SKM-1 (cell line): ENCODE measurements at regions not wholly inside any gene's neighbourhood (a gene's known extent, or its start where the extent isn't known, plus 50 kb on each side); places are given as distances from the start of the nearest gene placed in this dataset.
"Not testable (repeated sequence)": the region's sequence is repeated elsewhere in the genome, so short reads cannot be mapped to it uniquely, and the experiment has no call there.

Source experiments
- DNase-seq: peaks from one replicate; lab custom pipeline; 2025; ENCODE audit not compliant: unreplicated experiment; lab: John Stamatoyannopoulos, UW

DNA sequence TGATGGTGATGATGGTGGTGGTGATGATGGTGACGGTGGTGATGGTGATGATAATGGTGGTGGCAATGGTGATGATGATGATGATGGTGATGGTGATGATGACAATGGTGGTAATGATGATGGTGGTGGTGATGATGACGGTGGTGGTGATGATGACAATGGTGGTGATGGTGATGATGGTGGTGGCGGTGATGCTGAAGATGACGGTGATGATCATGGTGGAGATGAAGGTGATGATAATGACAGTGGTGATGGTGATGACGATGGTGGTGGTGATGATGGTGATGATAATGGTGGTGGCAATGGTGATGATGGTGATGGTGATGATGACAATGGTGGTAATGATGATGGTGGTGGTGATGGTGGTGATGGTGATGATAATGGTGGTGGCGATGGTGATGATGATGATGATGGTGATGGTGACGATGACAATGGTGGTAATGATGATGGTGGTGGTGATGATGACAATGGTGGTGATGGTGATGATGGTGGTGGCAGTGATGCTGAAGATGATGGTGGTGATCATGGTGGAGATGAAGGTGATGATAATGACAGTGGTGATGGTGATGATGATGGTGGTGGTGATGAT, 283.0 kb downstream of the FOXL1 start:
- DNase-seq = not testable (repeated sequence)

- DNase-seq = no peak
These were observed 284.4 kb downstream of the FOXL1 start for GRCh38 chr16:86862595-86863280.

GRCh38 chr16:86863609-86864008, 285.3 kb downstream of the FOXL1 start:
- no peak for DNase-seq

GRCh38 chr16:86864586-86864985, 286.2 kb downstream of the FOXL1 start:
- no peak for DNase-seq

DNA sequence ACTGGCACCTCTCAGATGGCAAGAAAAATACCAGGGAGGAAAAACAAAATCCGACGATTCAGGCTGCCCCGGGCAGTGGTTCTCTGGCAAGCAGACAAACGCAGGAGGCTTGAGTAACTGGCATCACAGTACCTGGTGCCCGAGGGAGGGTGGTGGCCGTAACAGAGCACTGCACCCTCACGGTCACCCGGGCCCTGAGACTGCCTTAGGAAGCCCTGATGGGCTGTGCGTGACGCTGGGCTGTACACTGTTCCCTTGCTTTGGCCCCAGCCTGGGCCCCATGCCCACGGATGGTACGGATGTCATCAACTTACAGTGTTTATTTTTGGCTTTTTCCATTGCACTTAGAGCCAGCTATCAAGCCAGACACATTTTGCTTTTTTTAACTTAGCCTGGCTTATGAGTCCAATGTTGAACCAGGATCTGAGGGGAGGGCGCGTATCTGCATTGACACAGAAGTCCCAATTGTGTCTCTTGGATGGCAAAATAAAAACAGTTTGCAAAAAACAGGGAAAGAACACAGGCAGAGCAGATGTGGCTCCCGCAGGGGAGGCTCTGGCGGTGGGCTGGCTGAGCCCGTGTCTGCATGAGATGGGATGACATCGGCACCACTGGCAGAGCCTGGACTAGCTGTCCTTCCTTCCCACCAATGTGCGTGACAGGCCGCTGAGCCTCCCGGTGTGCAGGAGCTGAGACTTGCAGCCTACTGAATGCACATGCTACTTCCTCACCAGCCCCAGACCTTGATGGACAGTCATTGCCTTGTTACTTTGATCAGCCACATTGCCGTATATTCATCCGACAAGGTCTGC, 287.7 kb downstream of the FOXL1 start:
- DNase-seq = no peak

DNA sequence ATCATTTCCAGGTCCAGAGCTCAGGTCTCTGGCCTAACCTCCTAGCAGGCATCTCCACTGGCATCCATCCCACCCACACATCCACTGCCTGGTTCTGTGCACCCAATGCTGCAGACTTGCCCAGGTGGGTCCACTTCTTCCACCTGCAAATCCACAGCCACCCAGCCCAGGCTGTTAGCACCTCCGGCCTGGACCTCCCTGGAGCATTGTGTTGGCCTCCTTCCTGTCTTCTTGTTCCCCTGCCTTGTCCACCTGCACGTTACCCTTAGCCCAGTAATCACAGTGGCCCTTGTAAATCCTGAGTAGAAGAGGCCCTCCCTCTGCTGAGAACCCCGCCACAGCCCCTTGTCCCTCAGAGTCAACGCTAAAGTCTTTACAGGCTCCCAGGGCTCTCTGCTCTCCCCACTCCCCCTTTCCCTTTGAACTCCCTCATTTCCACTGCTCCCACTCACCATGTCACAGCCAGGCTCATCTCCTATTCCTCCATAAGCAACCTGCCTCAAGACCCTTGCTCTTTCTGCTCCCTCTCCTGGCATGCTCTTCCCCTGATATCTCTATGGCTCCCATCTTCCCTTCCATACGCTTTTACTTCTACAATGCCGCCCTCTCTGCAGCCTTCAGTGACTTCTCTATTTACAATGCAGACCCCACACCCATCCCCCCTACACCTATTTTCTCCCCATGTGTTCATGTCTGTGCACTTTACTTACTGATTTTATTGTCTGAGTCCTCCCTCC, 288.8 kb downstream of the FOXL1 start:
- DNase-seq = no peak

DNA sequence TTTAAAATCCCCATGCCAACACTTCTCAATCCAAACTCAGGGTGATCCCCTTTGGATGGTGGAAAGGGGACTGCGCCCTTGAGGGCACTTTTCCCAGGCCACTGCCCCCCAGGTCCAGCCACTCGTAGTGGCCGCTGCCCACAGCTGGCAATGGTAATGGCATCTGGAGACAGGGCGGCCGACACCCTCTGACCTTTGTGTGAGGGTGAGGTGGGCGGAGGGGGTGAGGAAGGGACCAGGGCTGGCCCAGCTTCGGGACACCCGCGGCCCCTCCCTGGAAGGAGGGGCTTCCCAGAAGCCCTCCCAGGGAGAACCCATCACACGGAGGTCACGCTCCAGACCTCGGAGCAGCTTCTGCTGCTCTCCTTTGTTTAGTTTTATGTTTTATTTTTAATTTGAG, 289.7 kb downstream of the FOXL1 start:
- DNase-seq = no peak

DNA sequence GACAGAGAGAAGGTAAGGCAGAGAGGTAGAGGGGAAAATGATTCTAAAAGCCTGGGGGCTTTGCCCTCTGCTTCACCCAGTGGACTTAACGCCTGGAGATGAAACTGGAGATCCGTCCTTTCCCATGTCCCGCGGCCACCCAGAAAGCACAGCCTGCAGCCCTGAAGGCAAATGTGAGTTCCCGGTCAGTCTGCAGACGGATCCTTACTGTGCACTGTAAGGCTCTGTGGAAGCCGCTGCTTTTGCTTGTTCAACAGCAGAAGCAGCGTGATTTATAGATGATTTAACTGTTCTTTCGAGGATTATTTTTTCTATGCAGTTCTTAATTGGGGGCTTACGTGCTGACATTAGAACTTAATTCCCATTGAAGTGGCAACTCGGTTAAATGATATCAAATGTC, 290.4 kb downstream of the FOXL1 start:
- no peak for DNase-seq

DNA sequence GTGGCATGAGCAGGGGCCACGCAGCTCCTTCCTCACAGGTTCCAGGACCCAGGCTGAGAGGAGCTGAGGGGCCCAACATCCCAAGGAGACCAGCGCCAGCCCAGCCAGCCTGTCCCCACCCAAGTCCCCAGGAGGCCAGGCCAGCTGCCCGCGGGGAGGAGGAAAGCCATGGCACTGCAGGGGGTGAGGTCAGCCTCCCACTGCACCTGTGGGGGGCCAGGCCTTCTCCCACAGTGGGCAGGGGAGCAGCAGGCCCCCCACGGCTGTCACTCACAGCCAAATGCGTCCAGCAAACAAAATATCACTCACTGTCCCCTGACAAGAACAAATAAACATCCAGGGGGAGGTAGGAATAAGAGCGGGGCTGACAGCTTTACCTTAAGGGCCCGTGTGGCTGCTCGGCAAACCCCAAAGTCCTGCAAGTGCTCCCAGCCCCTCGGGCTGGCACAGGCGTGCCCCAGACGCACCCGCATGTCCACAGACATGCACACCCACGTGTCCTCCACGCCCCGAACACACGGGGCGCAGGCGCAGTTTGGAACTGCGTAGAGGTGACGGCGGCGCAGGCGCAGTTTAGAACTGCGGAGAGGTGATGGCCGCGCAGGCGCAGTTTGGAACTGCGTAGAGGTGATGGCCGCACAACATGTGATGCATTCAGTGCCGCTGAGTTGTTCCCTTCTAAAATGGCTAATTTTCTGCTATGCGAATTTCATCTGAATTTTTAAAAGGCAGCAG, 291.1 kb downstream of the FOXL1 start:
- no peak for DNase-seq

- DNase-seq = no peak
These were observed 292.0 kb downstream of the FOXL1 start for GRCh38 chr16:86870380-86870779.

DNA sequence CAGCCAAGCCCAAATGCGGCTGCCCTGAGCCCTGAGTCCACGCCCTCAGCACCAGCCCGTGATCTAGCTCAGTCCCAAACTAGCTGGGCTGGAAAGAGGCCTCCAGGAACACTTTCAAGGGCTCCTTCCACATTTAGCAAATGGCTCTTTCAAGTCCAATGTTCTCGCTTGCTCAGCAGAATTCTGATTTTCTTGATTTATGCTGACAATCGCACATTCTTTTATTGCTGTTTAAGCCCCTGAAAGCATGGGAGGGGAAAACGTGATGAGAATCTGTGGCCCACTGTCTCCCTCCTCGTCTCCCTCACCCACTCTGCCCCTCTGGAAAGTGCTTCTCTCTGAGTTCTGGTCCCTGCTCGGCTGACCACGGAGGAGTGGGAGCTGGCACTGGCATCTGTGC, 293.8 kb downstream of the FOXL1 start:
- DNase-seq = no peak

GRCh38 chr16:86872833-86873232, 294.5 kb downstream of the FOXL1 start:
- DNase-seq = no peak

DNA sequence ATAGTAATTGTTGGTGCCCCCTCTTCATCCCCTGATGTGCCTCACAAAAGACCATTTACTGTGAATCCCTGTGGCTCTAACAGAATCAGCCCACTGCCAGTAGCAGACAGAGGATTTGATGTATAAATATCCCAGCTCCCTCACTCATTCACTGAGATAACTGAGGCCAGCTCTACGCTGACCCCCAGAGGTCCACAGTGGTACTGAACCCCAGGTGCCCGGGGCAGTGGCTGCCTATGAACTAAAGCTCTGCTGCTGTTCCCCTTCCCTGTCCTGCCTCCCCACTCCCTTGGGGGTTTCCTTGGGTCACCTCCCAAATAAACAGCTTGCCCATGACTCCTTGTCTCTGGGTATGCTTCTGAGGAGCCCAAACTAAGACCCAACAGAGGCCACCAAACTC, 295.8 kb downstream of the FOXL1 start:
- DNase-seq = peak; percentile 0

GRCh38 chr16:86876499-86876898, 298.1 kb downstream of the FOXL1 start:
- DNase-seq = no peak

GRCh38 chr16:86877108-86877507, 298.8 kb downstream of the FOXL1 start:
- DNase-seq = no peak

GRCh38 chr16:86877835-86878234, 299.5 kb downstream of the FOXL1 start:
- no peak for DNase-seq

DNA sequence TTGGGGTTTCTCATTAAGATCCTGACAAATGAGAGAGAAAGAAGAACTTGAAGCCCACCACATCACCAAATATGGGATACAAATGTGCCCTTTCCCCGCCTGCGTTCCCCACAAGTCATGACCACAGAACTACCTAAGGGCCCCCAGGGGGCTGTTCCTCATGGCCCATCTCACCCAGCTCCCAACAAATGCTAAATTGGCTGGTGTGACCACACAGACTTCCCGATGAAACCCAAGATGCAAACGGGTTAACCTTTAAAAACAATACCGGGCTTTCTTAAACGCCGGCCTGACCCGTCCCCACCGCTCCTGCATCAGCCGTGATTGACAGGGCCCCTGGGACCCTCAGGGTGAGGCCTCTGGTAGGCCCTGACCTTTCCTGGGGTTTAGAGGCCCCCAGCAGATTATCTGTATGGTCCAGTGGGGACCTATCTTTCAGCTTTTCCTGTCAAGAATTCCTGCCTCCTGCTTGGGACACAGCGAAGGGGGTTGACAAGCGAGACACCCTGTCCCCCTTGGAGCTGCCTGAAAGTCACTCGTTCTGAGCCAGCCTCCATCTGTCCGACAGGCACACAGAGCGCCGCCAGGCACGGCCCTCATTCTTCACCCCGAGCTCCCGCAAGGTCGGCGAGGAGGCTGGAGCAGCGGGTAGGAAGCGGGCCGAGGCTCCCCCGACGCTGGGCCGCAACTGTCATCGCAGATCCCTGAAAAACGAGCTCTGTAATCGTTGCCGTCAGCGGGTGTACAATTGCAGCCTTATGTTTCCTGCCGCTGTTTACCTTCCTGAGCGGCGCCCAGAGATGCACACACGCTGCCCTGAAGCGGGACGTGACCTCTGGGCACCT, 300.1 kb downstream of the FOXL1 start:
- no peak for DNase-seq

GRCh38 chr16:86879268-86879667, 300.9 kb downstream of the FOXL1 start:
- no peak for DNase-seq

DNA sequence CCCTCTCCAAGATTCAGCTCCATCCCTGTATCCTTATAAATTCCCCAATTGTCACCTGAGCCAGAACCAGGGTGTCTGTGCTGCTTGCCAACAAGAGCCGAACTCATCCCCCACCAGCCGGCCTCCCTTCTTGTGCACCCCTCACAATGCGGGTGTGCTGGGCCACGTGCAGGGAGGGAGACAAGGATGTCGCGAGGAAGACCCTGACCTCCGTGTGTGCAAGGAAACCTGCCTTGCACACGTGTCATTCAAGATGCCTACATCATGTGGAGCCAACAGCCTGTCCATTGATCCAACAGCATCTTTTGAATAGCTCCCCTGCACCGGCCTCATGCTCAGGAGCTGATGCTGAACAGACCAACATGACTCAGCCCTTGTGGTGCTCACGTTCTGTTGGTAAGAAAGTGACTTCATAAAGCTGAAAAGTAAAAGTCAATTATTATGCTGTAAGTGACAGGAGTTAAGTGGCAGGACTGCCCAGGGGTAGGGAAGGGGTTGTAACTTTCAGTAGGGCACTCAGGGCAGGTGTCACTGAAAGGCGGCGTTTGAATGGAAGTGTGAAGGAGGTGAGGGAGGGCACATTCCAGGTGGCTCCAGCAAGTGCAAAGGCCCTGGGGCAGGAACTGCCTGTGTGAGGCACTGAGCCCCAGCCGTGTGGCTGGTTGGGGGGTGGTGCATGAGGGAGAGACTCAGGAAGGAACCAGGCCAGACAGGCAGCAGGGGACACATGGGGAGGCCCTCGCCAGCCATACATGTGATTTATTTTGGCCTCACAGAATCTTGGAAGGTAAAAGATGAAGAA, 302.2 kb downstream of the FOXL1 start:
- no peak for DNase-seq
